22Rv1 (cell line): ENCODE measurements at regions not wholly inside any gene's neighbourhood (a gene's known extent, or its start where the extent isn't known, plus 50 kb on each side); places are given as distances from the start of the nearest gene placed in this dataset.

Source experiments
- H3K27ac ChIP-seq: fragments of 450-650 bp; 2 replicates; pipeline ENCODE4 v1.5.1; 2017
- ZFX ChIP-seq: fragments of 450-650 bp; IDR thresholded peaks from 2 replicates; pipeline ENCODE4 v1.6.1; 2017; ENCODE audit warnings: antibody characterized with exemption, borderline replicate concordance
- TF ChIP-seq, protein P1 (sequence below): fragments of 450-650 bp; IDR thresholded peaks from 2 replicates; pipeline ENCODE4 v1.5.1; 2017; ENCODE audit warnings: mild to moderate bottlenecking

GRCh38 chr3:176172492-176172891 is 1024.8 kb downstream of the TBL1XR1 start:
- TF ChIP-seq, protein P1, sequence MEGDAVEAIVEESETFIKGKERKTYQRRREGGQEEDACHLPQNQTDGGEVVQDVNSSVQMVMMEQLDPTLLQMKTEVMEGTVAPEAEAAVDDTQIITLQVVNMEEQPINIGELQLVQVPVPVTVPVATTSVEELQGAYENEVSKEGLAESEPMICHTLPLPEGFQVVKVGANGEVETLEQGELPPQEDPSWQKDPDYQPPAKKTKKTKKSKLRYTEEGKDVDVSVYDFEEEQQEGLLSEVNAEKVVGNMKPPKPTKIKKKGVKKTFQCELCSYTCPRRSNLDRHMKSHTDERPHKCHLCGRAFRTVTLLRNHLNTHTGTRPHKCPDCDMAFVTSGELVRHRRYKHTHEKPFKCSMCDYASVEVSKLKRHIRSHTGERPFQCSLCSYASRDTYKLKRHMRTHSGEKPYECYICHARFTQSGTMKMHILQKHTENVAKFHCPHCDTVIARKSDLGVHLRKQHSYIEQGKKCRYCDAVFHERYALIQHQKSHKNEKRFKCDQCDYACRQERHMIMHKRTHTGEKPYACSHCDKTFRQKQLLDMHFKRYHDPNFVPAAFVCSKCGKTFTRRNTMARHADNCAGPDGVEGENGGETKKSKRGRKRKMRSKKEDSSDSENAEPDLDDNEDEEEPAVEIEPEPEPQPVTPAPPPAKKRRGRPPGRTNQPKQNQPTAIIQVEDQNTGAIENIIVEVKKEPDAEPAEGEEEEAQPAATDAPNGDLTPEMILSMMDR: no peak
- TF ChIP-seq ZFX: no peak
- H3K27ac ChIP-seq: no peak overlapping the region

DNA sequence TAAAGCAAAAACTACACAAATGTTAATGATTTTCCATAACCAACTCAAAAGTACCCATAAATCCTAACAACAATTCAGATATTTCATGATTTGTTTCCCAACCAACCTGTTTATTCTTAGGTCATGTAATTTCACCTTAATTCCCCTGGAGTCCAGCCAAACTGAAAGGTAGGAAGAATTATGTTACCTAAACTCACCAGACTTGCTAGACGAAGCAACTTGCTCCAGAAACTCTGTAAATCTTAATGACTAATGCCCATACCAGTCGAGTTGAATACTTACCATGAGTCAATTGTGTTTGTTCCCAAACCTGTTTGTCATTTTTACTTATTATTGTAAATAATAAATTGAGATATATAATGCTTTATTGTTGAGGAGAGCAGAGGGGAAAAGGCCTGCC is 1030.0 kb downstream of the TBL1XR1 start:
- H3K27ac ChIP-seq: no peak overlapping the region
- TF ChIP-seq ZFX: no peak
- TF ChIP-seq, protein P1: no peak

DNA sequence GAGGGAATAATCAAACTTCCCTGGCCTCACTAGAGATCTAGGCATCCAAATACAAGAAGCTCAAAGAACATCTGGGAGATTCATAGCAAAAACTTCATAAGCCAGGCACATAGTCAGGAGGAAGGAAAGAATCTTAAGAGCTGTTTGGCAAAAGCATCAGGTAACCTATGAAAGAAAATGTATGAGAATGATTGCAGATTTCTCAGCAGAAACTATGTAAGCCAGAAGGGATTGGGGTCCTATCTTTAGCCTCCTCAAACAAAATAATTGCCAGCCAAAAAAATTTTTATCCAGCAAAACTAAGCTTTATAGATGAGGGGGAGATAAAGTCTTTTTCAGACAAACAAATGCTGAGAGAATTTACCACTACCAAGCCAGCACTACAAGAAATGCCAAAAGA is 1036.3 kb downstream of the TBL1XR1 start:
- H3K27ac ChIP-seq: no peak overlapping the region
- TF ChIP-seq, protein P1: no peak

DNA sequence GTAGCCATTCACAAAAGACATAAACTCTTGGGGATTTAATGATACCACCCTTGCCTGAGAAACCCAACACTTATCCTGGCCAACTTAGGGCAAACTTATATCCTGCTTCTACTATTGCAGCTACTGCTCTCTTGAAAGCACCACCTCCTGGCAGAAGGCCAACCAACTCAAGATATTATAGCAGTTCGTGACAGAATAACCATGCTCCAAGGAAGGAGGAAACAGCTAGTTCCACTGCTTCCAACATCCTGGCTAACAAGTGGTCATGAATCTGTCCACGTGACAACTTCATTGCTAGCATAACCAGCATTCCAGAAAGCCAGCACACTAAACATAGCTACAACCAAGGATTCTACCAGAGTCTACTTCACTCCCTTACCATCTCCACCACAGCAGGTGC is 1037.5 kb downstream of the TBL1XR1 start:
- H3K27ac ChIP-seq: no peak overlapping the region
- TF ChIP-seq, protein P1: no peak
- TF ChIP-seq ZFX: no peak

DNA sequence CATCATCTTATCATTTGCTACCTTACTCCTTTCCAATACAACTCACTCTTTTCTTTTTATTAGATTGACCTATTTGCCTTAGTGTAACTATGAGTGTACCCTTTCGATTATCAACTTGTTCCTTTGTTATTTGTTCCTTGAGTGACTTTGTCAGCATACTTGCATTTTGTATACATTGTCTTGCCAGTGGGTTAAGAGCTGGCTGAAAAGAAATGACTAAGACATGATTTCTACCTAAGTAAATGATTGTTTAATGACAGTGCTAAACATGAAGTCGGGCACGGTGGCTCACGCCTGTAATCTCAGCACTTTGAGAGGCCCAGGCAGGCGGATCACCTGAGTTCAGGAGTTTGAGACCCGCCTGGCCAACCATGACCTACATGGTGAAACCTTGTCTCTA is 1042.3 kb downstream of the TBL1XR1 start:
- no peak overlapping the region for H3K27ac ChIP-seq
- TF ChIP-seq ZFX: no peak
- TF ChIP-seq, protein P1: no peak

DNA sequence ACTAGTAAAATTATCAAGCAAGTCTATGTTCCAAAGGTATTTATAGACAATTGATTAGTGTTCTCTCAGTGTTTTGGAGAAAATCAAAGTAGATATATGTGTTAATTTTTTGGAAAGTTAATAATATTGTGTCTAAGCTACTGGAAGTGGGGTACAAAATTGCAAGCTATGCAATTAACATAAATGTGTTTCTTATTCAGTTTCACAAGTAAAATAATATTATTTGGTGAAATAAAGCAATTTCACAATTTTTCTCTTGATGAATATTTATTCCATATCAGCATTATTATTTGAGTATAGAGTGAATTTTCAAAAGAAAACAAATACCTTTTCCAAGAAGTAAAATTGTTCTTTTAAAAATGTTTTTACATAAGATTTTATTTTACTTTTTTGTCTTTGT is 1047.7 kb downstream of the TBL1XR1 start:
- TF ChIP-seq, protein P1: no peak
- TF ChIP-seq ZFX: no peak
- H3K27ac ChIP-seq: no peak overlapping the region

- peak overlapping the region; percentile 82 for H3K27ac ChIP-seq
- TF ChIP-seq ZFX: no peak
- TF ChIP-seq, protein P1: no peak
Observed at GRCh38 chr3:176147251-176147650, 1050.0 kb downstream of the TBL1XR1 start.
